GM18498 (cell line): ENCODE measurements at regions not wholly inside any gene's neighbourhood (a gene's known extent, or its start where the extent isn't known, plus 50 kb on each side); places are given as distances from the start of the nearest gene placed in this dataset.
"Not testable (repeated sequence)": the region's sequence is repeated elsewhere in the genome, so short reads cannot be mapped to it uniquely, and the experiment has no call there.

Experiments
- ATAC-seq: cut with Tn5 transposase; IDR thresholded peaks from one replicate; pipeline ENCODE4 v1.9.1; 2021; ENCODE audit warnings: mild to moderate bottlenecking, moderate library complexity; ENCODE audit not compliant: unreplicated experiment

DNA sequence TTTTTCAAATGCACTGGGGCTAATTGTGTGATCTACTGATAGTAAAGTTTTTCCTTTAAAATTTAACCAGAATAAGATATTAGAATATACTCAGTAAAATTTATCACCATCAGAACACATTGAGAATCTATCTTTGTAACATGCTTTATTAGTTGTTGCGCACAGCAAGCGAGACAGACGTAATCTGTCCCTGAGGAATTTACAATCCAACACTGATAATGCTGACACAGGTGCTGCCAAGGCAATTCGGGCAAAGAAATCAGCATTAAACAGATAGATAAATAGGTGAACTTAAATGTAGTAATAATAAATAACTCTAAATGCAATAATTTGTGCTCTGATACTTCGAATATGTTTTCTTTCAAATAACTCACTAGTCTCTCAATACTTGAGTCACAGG is 607.2 kb downstream of the HTR1B start:
- ATAC-seq = no peak

DNA sequence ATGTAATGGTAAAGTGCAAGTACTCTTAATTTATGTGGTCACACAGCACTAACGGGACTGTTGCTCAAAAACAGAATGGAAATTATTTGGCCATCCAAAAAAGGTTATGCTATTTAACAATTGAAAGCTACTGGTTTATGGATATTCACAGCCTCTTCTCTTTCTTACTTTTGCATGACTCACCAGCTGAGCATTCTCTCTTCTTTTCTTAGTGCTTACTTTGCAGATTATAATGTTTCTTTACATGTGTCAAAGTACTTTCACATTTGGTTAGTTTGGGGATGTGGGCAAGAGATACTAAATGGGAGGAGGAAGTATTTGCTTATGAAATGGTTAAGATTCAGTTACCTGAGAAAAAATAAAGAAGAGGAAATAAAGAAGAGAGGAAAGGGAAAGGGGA is 610.5 kb downstream of the HTR1B start:
- ATAC-seq = no peak

DNA sequence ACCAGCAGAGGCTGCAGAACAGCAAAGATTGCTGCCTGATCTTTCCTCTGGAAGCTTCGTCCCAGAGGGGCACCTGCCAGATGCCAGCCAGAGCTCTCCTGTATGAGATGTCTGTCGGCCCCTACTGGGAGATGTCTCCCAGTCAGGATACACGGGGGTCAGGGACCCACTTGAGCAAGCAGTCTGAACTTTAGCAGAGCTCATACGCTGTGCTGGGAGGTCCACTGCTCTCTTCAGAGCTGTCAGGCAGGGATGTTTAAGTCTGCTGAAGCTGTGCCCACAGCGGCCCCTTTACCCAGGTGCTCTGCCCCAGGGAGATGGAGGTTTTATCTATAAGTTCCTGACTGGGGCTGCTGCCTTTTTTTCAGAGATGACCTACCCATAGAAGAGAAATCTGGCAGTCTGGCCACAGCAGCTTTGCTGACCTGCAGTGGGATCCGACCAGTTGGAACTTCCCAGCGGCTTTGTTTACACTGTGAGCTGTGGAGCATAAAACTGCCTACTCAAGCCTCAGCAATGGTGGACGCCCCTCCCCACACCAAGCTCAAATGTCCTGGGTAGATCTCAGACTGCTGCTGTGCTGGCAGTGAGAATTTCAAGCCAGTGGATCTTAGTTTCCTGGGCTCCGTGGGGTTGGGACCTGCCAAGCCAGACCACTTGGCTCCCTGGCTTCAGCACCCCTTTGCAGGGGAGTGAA is 613.9 kb downstream of the HTR1B start:
- ATAC-seq = not testable (repeated sequence)

DNA sequence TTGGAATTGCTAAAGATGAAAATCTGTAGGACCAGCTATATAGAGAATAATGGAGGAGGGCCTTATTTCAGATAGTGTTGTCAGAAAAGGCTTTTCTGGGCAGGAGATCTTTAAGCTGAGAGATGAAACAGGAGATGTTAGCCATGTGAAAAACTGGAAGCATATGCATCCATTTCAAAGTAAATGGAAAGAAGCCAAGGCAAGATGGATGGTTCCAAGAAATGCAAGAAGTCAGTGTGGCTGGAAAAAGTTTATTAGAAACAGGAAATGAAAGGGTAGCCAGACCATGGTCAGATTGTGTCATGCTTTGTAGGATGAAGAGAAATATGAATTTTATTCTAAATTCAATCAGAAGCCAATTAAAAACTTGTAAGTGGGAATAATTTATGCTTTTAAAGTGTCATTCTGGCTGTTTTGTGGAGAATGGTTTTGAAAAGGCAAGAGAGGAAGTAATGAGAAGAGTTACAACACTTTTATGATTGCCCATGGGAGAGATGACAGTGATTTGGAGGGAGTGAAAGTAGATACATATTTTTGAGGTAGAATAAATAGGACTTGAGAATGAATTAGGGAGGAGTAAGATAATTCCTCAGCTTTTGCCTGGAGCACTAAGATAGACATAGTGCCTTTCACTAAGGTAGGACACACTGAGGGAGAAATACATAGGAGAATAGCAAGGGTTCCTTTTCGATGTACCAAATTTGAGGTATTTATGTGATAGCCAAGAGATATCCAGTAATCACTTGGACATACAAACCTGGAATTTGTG is 620.1 kb downstream of the HTR1B start:
- no peak for ATAC-seq

DNA sequence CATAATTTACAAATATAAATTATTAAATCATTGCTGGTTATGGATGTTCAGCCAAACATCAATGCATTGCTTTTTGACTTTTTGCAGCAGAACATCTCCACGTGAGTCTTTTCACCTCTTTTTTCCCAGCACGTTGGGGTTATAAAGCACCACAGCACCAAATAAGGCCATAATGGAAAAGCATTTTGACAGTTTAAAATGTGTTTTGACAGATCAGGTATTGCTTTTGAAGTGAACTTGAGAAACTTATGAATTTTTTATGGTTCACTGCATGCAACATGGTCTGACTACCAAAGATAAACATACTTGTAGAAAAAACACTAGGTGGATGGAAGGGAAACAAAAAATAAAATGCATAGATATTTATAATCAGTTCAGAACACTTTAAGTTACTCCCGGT is 622.4 kb downstream of the HTR1B start:
- ATAC-seq = no peak

DNA sequence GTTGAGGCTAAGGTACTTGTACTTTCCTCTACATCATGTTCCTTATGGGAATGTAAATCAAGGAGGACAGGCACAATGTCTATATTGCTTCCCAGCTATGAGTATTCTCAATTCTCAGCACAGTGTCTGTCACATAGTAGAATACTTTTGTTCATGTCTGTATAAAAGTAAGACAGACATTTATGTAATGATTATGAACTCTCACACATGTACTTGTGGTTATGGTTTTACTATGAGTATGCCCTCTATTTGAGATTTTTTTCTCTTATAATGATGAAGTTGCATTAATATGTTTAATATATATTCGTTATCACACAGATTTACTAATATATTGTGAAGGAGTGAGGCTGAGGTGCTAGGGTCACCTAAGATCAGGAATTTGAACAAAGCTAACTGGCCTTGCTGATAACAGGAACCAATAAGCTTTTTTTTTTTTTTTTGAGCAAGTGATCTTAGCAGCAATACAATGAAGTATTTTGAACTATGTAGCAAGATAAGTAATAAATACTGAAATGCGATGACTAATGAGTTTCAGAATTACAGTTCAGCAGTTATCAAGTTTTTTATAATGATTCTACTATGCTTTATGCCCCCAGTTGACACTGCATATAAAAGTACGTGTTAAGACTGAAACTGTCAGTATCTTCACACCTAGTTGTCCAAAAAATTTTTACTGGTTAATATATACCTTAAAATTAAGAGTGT is 623.1 kb downstream of the HTR1B start:
- no peak for ATAC-seq

DNA sequence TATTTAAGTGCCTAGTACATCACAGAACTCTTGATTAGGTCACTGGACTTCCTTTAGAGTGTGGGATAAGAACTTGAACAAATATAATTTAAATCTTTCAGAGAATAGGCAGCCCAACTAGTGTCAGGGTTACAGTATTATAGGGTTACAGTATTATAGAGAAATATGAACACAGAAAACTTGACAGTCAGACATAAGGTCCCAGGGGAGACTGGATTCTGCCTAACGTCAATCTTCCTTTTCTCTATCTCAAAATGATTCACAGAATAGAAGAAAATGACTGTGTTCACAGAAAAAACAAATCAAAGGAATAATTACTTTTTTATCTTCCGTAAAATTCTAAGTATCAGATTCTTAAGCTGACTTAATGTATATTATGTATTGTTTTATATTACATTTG is 623.8 kb downstream of the HTR1B start:
- no peak for ATAC-seq

DNA sequence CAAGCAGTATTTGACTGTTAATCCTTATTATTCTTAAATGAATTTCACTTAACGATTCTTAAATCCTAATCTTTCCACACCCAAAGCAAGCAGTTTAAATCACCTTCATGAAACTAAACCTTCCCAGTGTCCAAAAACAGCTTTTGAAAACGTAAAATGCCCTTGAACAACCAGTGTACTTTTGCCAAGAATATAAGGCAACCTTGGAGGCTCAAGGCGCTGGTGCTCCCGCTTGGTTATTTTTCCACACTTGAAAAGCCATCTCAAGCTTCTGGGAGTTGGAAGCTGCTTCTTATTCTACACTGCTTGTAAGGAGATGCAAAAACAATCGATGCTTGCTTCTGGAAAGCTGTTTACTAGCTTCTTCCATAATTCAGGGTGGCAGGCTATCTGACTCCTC is 625.7 kb downstream of the HTR1B start:
- no peak for ATAC-seq

DNA sequence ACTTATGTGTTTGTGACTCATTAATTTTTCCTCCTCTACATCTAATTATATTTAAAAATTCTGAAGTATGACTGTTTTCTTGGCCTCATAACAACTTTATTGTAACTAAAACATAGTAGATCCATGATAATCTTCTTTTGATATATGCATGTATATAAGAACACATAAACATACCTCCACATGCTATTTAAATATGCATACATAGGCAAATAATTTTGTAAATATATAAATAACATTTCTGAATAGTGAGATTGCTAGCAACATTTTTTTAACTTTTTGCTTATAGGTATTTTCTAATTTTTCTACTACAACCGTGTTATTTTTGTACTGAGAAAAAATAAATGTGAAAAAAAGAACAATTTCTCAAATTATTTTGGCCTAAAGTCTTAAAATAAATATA is 627.6 kb downstream of the HTR1B start:
- ATAC-seq = no peak

DNA sequence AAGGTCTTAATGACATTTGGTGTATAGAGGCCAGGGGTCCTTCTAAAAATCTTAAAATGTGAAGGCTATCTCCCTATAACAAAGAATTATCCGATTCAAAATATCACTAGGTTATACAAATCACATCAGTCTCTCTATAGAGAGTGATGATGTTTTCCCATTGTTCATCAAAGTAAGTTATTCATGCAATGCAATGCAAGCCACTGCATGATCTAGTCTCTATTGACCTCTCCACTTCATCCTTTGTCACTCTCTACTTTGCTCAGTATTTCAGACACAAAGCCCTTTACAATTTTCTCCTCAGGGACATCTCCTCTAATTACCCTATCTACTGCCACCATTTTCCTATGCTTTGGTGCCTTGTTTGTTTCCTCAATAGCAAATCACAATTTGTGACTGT is 628.0 kb downstream of the HTR1B start:
- ATAC-seq = no peak

DNA sequence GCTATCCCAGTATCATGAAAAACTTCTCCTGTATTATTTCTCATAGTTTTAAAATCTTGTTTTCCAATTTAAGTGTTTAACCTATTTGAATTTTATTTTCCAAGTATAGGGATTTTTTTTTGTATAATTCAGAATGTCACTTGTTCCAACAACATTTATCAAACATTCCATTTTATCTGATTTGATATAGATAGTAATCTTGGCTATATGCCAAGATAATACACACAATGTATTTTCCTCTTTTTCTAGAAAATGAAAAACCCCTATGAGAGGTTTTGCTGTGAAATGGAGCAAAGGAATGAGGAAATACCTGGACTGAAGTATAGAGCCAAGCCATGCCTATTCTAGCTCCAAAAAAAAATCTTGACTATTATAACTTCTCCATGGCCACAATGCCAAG is 628.9 kb downstream of the HTR1B start:
- ATAC-seq = no peak

DNA sequence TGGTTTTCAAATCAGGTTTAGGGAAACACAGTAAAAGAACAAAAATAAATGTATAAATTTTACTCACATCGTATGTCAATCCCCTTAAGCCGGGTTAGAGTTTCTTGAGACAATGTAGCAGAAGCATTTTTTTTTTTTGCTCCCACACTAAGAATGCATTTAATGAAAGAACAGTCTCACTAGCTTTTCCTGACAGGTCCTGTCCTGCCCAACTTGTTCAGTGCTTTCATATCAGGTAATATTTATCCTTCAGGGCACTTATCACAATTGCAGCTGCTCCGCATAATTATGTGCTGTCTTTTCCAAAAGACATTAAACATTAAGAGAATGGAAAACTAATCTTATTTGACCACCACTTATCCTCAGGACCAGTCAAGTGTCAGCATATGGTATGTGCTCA is 632.0 kb downstream of the HTR1B start:
- no peak for ATAC-seq

DNA sequence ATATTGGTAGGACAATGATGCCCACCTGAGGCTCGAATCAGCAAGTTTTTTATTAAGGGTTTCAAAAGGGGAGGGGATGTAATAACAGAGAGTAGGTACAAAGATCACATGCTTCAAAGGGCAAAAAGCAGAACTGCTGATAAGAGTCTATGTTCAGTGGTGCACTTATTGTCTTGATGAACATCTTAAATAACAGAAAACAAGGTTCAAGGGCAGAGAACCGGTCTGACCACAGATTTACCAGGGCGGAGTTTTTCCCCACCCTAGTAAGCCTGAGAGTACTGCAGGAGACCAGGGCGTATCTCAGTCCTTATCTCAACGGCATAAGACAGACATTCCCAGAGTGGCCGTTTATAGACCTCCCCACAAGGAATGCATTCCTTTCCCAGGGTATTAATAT is 639.7 kb downstream of the HTR1B start:
- not testable (repeated sequence) for ATAC-seq

DNA sequence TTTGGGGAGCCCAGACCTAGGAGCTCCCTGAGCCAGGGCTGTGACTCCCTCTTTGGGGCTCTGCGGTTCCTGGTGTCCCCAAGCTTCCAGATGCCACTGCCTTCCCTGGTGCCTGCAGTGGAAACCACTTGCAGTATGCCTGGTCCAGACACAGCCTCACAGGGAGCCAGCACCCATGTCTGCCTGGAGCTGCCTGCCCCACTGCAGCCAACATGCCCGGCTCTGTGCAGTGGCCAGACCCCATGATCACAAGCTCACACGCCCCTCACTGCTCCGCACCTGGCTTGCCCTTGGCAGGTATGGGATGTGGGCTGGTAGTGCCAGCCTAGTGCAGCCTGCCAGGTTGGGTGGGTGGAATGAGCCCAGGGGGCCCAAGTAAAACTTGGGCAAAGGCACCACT is 644.8 kb downstream of the HTR1B start:
- ATAC-seq = no peak

DNA sequence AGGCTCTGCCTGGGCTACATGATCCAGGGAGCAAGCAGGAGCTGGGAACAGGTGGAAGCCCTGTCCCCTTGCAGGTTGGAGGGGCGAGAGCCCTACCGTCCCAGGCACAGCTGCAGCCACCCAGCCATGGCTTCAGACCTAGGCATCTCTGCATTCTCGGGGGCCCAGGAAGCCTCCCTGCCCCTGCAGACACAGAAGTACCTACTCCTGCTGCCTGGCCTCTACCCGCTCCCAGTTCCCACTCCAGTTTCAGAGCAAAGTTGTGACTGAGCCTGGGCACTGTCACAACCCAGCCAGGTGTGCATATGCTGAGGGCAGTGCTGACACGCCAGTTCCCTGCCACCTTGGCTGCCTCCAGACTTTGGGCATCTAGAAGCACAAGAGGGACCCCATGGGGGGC is 645.9 kb downstream of the HTR1B start:
- ATAC-seq = no peak

DNA sequence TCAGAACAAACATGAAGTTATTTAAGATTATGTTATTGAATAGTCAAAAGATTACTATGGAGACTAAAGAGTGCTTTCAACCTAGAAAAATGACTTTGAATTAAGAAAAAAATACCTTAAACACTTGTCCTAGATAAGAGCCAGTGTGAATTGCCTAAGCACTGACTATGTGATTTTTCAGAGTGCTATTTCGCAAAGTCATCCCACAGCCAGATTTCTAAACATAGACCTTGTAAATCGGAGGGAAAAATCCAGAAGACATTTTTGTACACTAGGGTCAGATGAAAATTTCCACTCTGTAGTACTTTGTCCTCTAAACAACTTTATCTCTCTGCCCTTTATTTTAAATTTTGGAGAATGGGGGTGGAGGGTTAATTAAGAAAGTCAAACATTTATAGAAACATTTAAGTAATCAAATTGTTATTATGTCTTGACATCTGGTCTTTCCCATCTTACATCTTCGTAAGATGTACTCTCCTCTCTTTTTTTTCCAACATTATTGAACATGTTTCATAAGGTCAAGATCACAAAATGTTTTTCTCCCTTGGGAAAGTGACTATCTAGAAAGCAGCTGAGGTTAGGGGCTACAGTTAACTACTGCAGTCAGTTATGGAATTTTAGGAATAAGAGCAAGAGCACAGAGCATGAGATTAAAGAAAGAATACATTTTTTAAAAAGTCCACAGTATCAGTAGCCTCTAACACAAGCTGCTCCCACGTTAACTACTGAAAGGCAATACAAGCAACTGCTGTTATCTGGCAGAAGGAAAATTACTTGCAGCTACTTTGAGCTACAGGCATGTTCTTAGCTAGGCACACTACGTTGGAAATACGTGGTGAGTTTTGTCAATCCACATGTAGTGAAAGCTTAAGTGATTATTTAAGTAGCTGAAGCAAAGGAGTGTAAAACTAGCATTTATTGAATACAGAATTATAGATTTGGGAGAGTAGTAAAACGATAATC is 648.5 kb downstream of the HTR1B start:
- no peak for ATAC-seq

DNA sequence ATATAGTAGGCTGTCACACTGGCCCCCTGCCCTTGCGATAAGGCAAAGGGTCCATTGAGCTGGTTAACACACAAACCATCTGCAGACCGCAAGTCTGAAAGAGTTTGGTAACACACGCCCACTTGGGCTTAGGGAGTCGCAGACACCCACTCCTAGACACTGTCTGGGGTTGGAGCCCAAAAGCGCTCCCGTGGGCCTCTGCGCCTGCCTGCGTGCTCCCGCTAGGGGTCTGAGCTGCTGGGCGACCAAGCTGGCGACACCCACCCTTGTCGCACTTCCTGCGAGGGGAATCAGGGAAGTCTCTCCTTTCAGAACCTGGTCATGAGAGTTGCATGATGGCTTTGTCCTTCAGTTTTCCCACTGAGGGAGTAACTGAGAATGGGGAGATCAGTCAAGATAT is 653.0 kb downstream of the HTR1B start:
- ATAC-seq = no peak

DNA sequence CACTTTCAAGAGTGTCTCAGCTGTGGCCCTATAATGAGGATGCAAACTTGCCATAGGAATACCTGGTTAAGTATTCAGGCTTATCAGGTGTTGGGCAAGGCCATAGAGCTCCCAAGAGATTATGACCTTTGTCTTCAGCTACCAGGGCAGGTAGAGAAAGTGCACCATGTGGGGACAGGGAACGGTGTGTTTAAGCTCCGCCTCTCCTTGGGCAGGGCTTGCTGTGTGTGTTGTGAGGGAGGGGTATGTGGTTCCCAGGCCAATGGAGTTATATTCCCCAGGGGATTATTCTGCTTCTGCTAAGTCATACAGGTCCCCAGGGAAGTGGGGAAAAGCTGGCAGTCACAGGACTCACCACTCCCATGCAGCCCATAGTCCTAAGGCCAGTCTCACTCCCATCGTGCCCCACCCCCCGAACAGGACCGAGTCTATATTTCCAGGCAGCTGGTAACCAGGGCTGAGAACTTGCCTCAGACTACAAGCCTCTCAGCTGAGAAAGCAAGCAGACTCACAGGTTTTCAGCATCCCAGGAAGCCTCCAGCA is 660.2 kb downstream of the HTR1B start:
- ATAC-seq = no peak

DNA sequence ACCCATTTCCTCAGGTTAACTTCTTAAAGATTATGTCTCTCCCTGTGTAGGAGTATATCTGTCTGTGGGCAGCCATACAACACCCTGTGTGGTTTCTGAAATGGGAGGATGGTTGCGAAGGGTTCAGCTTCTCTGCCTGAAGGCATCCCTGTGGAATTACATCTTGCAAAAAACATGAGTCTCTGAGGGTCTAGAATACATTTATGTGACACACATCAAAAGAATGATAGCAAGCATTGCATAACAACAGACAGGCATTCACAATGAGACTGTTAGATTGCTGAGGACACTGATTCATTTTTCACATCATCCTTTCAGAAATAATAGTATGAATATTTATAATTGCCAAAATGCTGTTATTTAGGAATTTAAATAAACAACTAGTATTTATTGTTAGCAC is 670.9 kb downstream of the HTR1B start:
- ATAC-seq = no peak

DNA sequence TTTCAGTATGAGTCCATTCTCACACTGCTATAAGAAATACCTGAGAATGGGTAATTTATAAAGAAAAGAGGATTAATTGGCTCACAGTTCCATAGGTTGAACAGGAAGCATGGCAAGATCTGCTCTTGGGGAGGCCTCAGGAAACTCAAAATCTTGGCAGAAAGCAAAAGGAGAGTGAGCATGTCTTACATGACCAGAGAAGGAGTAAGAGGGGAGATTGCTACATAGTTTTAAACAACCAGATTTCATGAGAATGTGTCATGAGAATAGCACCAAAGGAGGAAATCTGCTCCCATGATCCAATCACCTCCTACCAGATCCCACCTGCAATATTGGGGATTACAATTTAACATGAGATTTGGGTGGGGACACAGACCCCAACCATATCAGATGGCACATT is 672.4 kb downstream of the HTR1B start:
- no peak for ATAC-seq
